ENCODE measurements at regions not wholly inside any gene's neighbourhood (a gene's known extent, or its start where the extent isn't known, plus 50 kb on each side); places are given as distances from the start of the nearest gene placed in this dataset.

DNA sequence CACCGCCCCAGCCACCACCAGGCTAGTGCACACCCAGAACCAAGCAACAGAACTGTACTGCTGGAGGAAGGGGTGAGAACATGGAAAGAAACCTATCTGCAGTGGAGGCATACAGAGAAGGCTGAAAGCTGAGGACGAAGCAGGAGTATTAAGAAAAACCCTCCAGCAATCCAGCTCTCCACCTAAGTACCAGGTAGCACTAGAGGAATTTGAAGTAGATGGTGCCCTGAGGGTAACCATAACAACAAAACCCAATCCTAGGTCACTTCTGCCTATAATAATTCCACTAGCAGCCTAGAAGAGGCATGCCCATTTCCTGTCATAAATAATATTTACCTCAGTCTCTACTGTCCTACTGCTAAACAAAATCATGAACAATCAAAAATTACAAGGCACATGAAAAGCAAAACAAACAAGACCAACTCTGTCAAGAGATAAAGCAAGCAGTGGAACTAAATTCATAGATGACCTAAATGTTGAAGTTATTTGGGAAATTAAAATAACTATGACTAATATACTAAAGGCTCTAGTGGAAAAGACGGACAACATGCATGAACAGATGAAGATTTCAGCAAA lies 51.1 kb downstream of the HYCC1 start:
- no peak for DNase-seq (ENCODE audit: low read depth)

DNA sequence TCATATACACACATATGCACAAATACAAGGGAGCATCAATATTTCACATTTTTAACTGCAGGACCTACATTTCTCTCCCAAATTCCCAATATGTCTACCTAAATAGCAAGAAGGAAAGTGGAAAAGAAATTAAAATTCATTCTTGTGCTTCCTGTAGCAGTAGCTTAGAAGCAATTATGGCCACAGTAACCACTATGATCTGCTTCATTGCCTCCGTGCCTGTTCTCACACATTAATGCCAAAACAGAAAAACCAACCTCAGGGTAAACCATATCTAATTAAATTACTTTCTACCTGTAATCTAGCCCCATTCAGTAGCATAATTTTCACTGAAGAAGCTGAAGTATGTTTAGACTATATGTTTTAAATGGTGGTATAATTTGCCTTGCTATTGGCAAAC lies 55.2 kb downstream of the HYCC1 start:
- no peak for DNase-seq (ENCODE audit: low read depth)

DNA sequence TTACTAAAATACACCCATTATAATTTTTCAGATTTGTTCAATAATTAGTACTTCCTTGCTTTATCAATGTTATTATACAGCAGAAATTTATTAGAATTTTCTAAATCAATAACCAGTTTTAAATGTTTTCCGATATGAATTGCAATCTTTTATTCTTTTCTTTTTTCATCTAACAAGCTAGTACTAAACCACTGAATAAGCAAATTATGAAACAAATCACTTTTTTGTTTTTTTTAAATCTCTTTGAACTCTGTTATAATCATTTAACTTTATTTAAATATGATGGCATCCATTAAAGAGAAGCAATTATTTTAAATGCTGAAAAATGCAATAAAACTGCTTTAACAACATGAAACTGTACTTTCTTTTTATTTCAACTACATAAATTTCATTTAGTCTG lies 59.7 kb downstream of the HYCC1 start:
- DNase-seq (ENCODE audit: low read depth): no peak

DNA sequence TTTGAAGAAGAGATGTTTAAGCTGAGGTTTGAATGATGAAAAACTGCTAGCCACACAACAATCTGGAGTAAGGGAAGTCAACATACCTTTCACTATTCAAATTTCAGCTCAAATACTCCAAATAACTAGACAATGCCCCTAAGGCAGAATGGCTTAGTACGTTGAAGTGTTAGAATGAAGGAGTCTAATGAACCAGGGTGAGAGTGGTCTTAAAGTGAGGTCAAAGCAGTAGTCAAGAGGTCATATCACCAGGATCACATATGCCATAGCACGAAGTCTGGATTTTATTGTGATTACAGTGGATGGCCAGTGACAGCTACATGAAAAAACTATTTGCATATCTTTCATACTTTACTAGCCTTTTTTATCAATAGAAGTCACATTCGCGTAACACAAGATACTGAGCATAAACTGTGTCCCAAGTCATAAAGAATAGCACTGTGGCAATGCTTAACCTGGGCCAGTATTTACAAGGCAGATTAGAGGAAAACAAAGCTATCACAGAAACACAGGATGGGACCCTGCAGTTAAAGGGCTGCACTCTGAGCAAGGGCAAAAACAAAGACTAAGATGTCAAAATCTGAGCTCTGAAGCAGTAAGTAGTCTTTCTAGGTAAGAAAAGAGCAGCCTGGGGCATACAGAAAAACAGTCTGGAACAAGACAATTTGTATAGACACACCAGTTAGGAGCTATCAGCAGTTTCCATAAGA lies 61.5 kb downstream of the HYCC1 start:
- DNase-seq (ENCODE audit: low read depth): no peak

DNA sequence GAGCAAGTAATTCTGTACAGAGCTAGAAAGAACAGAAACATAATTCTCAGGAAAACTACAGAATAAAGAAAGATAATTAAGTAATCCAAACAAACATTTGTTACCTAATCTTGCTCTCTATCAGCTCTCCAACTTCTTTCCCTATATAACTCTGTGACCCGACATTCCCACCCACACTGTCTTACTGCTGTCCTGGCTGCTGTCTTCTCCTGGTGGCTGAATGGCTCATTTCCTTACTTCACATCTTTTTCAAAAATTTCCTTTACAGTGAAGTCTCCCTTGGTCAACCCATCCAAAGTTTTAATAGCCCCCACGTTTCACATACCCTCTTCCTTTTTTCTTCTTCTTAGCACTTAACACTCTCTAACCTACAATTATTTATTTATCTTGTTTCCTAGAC lies 64.0 kb downstream of the HYCC1 start:
- no peak for DNase-seq (ENCODE audit: low read depth)

DNA sequence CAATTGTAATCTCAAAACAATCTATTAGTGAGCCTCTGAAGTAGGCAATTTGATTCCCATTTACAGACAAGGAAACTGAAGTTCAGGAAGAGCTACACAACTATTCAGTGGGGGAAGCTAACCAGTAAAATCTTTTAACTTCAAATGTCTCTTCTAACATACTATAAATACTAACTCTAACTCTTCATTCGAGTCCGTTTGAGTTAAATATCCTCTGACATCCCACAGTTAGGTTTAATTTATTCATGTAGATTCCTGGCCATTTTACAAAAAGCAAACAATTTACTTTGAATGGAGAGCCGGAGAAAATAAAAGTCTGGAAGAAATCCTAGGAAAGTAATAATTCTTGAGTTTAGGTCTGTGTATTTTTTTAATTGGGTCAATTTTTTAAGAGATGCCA lies 64.7 kb downstream of the HYCC1 start:
- no peak for DNase-seq (ENCODE audit: low read depth)

DNA sequence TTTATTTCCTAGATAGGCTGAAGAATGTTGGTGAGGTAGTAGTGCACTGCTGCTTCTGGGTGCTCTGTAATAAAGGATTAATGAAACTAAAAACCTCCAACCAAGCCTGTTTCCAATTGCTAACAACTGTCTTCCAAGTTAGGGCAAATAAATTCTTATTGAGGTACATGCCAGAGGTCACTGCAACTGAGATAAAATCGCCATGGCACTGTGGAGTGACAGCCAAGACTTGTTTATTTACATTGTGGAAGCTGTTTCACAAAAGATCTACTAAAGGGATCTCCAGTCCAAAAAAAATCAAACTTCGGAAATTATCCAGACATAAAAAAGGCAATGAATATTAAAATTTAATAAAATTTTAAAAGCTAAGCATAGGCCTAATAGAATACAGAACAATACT lies 65.2 kb downstream of the HYCC1 start:
- no peak for DNase-seq (ENCODE audit: low read depth)

DNA sequence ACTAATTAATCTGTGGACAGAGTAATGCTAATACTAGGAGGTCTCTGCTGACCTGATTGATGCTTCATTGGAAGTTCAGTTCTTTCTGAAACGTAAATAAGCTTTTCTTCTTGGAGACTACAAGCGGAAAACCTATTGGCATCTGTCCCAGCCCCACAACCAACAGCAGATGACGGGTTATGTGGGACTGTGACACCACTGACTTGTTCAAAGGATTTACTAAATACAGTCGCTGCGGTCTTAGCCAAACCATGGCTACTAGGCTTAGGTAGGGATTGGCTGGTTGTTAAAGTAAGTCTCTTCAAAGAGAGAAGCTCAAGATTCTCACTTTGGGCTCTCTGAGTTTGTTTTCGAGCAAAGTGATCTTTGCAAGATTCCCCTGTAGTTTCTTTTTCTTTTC lies 68.3 kb downstream of the HYCC1 start:
- no peak for DNase-seq (ENCODE audit: low read depth)

DNA sequence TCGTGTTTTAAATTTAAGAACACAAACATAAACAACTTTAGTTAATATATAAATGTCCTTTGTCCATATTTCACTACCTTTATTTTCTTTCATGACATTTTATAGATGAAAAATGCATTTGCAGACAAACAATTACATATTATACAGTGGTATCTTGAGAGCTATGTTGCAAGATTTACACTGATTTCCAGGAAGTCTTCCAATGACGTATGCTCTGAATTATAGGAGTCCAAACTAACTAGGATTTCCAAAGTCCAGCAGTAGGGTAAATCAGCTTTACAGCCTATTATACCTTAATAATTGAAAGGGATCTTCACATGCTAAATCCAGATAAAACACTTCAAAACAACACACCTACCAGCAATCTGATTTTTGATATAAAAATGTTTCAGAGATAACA lies 69.4 kb downstream of the HYCC1 start:
- peak; percentile 19 for DNase-seq (ENCODE audit: low read depth)

DNA sequence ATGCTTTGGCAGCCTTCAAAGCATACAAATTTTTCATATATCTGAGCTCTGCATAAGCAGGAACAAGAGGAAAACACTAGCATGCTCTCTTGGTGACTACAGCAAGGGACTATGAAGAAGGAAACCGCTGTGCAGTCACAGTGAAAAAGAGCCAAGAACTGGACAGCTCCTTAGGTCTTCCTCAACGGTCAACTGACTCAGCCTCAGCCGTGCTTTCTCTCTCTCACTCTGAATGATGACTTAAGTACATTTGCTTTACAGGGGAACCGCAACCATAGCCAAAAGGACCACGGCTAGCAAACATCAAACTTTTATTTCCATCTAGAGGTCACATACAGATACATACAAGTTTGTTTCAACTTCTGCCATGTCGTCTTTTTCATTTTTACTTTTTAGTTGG lies 69.9 kb downstream of the HYCC1 start:
- DNase-seq (ENCODE audit: low read depth): peak; percentile 49

DNA sequence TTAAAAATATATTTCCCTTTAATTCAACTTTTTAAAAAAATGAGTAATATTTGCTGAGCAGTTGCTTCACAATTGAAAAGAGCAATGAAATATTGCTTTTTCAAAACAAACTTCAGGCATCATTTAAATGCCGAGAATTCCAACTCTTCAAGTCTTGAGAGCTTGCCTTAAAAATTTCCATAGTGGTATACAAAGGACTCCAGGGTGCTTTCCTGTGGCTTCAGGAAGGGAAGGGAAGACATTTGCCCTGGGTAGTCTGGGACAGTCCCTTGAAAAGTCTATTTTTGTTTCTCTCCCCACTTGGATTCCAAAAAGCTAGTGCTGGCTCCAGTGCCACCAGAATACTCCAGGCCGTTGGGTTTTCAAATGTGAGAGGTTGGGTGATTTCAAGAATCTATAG lies 71.7 kb downstream of the HYCC1 start:
- DNase-seq (ENCODE audit: low read depth): no peak

DNA sequence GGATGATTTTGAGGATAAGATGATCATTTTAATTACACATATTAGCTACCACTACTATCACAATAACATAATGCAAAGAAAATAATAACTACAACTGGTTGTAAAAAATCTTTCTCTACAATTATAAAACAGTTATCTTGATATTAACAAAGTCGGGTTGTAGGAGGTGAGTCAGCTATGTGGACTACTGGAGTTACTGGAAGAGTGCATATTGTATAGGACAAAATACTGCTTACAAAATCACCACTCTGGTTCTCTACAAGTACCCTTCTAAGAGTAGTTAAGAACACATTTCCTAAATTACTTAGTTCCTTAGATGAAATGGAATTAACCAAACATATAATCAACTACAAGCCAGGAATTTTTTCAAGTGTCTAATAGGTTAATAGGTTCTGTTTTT lies 74.1 kb downstream of the HYCC1 start:
- DNase-seq (ENCODE audit: low read depth): no peak

DNA sequence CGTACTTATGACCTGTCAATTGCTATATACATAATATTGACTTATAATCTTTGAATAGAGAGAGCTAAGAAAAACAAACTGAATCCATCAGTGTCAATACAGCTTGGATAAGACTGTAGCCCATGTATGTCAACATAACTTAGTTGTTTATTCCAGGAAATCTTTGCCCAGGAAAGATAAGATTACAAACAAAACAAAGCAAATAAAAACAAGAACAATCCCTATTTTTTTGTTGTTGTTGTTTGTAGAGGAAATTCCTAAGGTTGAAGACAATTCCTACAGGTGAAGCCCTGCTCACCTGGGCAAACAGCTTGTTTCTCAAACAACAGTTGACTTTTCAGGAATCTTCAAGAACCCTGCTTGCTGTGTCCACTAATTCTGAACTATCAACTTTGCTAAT lies 76.0 kb downstream of the HYCC1 start:
- DNase-seq (ENCODE audit: low read depth): no peak

DNA sequence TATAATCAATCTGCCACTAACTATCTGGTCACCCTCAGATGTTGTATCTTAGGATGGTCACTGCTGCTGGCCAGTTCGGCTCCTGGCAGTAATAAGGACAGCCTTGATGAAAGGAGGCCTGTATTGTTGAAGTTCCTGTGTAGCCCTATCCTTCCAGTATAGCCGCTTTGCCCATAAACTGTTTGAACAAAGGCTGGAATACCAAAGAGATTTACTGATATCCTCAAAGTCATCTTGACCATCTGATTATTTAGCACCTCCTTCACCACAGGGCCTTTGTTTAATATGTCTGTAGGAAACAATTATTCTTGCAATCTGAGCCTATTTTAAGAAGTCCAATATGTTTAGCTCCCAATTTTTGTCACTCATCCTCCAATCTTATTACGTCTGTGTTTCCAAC lies 77.7 kb downstream of the HYCC1 start:
- no peak for DNase-seq (ENCODE audit: low read depth)

DNA sequence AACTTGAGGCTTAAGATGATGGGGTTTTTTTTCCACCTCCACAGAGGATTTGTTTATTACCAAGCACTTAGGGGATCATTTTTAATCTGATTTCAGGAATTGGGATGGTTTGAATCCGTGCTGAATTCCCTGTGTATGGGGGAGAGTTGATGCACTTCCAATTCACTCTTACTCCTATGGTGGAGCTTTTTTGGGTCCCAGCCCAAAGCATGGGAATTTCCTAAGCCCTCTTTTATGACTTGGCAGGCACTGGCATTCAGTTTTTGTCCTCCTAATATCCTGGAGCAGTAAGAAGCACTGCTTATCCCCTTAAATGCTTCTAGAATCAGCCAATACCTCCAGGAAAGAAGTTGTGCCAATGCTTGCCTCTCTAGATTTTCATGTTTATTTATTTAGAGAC lies 78.7 kb downstream of the HYCC1 start:
- no peak for DNase-seq (ENCODE audit: low read depth)

DNA sequence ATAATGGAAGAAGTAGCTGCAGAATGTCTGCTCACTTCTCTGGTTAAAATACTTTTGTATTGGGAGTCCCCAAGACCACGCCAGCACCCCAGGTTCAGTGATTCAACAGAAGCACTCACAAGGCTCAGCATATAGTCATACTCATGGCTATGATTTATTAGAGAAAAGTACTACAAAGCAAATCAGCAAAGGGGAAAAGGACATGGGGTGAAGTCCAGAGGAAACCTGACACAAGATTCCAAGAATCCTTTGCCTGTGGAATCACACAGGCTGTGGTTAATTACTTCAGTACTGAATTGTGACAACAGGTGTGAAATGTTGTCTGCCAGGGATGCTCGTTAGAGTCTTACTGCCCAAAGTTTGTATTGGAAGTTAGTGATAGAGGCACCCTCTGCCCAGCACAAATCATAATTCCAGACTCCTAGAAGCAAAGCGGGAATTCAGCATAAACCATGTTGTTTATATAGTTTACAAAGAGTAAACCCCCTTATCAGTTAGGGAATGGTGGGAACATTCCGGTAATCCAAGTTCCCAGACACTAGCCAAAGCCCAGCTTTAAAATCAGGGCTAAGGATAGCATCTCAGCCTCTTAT lies 79.4 kb downstream of the HYCC1 start:
- DNase-seq (ENCODE audit: low read depth): no peak

DNA sequence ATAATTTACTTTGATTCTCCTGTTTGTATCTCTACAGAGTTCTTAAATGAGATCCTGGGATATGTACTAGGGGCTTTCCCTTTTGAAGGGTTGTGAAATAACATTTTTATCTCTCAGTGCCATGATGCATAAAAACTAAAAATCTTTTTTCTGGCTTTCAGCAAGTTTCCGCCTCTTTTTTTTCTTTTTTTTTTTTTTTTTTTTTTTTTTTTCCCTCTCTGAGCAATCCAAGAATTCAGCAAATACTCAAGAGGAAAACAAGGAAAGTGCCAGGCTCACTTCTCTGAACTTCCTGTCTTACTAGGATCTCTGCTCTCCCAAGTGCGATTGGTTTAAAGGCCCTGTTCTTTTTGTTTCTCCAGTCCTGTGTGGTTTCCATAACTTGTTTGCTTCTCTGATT lies 79.9 kb downstream of the HYCC1 start:
- no peak for DNase-seq (ENCODE audit: low read depth)

DNA sequence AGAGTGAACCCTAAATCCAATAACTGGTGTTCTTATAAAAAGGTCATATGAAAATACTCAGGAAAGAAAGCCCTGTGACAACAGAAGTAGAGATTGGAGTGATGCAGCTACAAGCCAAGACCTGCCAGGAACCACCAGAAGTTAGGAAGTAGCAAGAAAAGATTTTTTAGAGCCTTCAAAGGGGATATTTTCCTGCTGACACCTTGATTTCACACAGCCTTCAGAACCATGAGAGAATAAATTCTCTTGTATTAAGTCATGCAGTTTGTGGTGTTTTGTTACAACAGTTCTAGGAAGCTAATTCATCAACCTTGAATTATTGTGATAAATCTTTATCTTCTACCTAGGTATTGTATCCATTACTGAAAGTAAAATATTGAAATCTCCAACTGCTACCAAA lies 81.0 kb downstream of the HYCC1 start:
- DNase-seq (ENCODE audit: low read depth): no peak

DNA sequence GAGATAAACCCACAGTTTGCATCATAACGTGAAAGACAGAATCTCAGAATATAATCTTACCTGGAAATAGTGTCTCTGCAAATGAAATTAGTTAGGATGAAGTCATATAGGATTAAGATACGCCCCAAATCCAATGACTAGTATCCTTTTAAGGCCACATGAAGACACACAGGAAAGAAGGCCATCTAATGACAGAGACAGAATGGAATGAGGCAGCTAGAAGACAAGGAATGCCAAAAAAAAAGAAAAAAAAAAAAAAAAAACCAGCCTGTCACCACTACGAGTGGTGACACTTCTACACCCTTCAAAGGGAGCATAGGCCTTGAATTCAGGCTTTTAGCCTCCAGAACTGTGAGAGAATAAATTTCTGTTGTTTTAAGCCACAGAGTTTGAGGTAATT lies 82.9 kb downstream of the HYCC1 start:
- DNase-seq (ENCODE audit: low read depth): no peak

DNA sequence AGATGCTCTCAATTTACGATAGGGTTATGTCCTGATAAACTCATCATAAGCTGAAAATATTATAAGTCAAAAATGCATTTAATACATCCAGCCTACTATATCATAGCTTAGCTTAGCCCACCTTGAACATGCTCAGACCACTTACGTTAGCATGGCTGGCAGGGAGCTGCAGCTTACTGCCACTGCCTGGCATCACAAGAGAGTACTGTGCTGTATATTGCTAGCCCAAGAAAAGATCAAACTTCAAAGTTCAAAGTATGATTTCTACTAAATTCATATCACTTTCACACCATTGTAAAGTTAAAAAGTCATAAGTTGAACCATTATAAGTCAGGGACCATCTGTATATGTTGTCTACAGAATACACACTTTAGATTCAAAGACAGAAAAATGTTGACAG lies 91.6 kb downstream of the HYCC1 start:
- no peak for DNase-seq (ENCODE audit: low read depth)

DNA sequence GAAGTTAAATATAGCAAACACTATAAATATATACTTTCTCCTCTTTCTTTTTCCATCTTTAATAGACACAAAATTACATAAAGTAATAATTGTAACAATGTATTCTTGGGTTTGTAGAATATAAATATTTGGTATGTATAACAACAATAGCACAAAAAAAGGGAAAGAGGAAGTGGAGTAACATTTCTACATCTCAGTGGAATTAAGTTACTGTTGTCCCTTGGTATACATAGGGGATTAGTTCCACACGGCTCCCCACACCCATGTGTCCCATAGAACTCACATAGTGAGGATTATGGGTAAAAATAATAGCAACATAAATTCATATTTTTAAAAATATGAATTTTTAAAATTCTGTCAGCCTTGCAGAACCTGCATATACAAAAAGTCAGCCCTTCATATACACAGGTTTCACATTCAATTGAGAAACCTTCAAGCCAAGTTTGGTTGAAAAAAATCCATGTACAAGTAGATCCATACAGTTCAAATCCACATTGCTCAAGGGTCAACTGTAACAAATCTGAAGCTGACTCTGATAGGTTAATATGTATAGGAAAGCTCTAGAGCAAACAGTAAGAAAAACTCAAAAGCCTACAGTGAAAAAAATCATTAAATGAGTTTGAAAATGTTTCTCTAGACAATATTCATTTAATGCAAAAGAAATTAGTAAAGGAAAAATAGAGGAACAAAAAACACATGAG lies 92.4 kb downstream of the HYCC1 start:
- no peak for DNase-seq (ENCODE audit: low read depth)

DNA sequence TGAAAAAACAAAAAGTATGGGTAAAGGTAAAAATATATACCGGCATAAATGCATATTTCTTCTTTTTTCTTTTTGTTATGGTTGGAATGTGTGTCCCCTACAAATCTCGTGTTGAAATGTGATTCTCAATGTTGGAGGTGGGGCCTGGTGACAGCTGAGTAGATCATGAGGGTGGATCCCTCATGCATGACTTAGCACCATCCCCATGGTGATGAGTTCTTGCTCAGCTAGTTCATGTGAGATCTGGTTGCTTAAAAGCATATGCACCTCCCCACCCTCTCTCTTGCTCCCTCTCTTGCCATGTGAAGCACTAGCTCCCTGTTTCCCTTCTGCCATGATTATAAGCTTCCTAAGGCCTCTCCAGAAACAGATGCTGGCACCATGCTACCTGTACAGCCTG lies 93.3 kb downstream of the HYCC1 start:
- DNase-seq (ENCODE audit: low read depth): no peak

DNA sequence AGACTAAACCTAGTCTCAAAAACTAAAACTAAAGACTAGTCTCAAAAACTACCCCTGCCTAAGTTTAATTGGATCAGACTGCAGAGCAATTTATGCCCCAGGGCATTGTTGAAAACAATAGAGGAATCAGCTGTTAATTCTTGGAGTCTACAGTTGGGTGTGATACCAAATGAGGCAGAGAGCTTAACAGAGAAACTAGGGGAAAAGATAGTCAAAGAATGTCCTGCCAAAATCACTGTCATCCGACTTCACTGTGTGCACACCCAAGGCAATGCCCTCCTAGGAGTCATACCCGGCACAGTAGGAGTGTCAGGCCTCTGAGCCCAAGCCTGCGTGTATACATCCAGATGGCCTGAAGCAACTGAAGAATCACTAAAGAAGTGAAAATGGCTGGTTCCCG lies 90.5 kb upstream of the TOMM7 start:
- no peak for DNase-seq (ENCODE audit: low read depth)
